NCI-H748 treated with DMSO at 0.1 percent for 48 hours (cell line): ENCODE measurements at regions not wholly inside any gene's neighbourhood (a gene's known extent, or its start where the extent isn't known, plus 50 kb on each side); places are given as distances from the start of the nearest gene placed in this dataset.
A peak's percentile ranks its signal among the peaks of the same experiment; 100 is the strongest.
"Not testable (repeated sequence)": the region's sequence is repeated elsewhere in the genome, so short reads cannot be mapped to it uniquely, and the experiment has no call there.

Experiments used
- DNase-seq: peaks from one replicate; lab custom pipeline; 2025; lab: John Stamatoyannopoulos, UW

- no peak for DNase-seq
These were observed 1729.7 kb downstream of the PCDH9 start for GRCh38 chr13:65500481-65500880.

GRCh38 chr13:65499256-65499655 lies 1730.9 kb downstream of the PCDH9 start:
- DNase-seq, result no peak

GRCh38 chr13:65497265-65497664 lies 1732.9 kb downstream of the PCDH9 start:
- DNase-seq, result no peak

- not testable (repeated sequence) for DNase-seq
These were observed 1739.4 kb downstream of the PCDH9 start for GRCh38 chr13:65490725-65491124.

- DNase-seq, result no peak
These were observed 1741.5 kb downstream of the PCDH9 start for GRCh38 chr13:65488606-65489005.

GRCh38 chr13:65479692-65480091 lies 1750.4 kb downstream of the PCDH9 start:
- no peak for DNase-seq

- DNase-seq, result no peak
These were observed 1756.9 kb downstream of the PCDH9 start for GRCh38 chr13:65473196-65473595.

GRCh38 chr13:65472336-65472735 lies 1757.8 kb downstream of the PCDH9 start:
- no peak for DNase-seq

GRCh38 chr13:65470781-65471180 lies 1759.4 kb downstream of the PCDH9 start:
- DNase-seq, result no peak

- no peak for DNase-seq
These were observed 1761.5 kb downstream of the PCDH9 start for GRCh38 chr13:65468628-65469027.

- DNase-seq, result no peak
These were observed 1768.5 kb downstream of the PCDH9 start for GRCh38 chr13:65461590-65461989.

GRCh38 chr13:65460136-65460535 lies 1770.0 kb downstream of the PCDH9 start:
- DNase-seq, result no peak

GRCh38 chr13:65456150-65456912 lies 1773.8 kb downstream of the PCDH9 start:
- DNase-seq, result peak; percentile 64

- DNase-seq, result no peak
These were observed 1775.7 kb downstream of the PCDH9 start for GRCh38 chr13:65454403-65454802.

GRCh38 chr13:65453982-65454381 lies 1776.2 kb downstream of the PCDH9 start:
- no peak for DNase-seq

- DNase-seq, result no peak
These were observed 1784.8 kb downstream of the PCDH9 start for GRCh38 chr13:65445340-65445739.

GRCh38 chr13:65435590-65435989 lies 1794.5 kb downstream of the PCDH9 start:
- no peak for DNase-seq

- no peak for DNase-seq
These were observed 1812.2 kb downstream of the PCDH9 start for GRCh38 chr13:65417953-65418352.

GRCh38 chr13:65416784-65417183 lies 1813.4 kb downstream of the PCDH9 start:
- DNase-seq, result no peak

GRCh38 chr13:65414187-65414586 lies 1815.9 kb downstream of the PCDH9 start:
- DNase-seq, result no peak

GRCh38 chr13:65411521-65411920 lies 1818.6 kb downstream of the PCDH9 start:
- DNase-seq, result no peak

- DNase-seq, result no peak
These were observed 1819.3 kb downstream of the PCDH9 start for GRCh38 chr13:65410791-65411190.

GRCh38 chr13:65401315-65401714 lies 1828.8 kb downstream of the PCDH9 start:
- no peak for DNase-seq

- no peak for DNase-seq
These were observed 1829.4 kb downstream of the PCDH9 start for GRCh38 chr13:65400702-65401101.
